Endothelial cell (in vitro differentiated cells): ENCODE measurements at regions not wholly inside any gene's neighbourhood (a gene's known extent, or its start where the extent isn't known, plus 50 kb on each side); places are given as distances from the start of the nearest gene placed in this dataset.

ENCODE experiments used
- DNase-seq: peaks from one replicate; pipeline ENCODE4 v3.0.0; 2021; ENCODE audit warnings: low spot score
- H3K27ac Mint-ChIP-seq: one replicate; pipeline ENCODE4 v1.8.0; 2021; ENCODE audit warnings: mixed read lengths, inconsistent platforms; ENCODE audit not compliant: unreplicated experiment
- H3K27me3 Mint-ChIP-seq: one replicate; pipeline ENCODE4 v1.8.0; 2021; ENCODE audit warnings: mild to moderate bottlenecking, moderate library complexity, mixed read lengths, inconsistent platforms; ENCODE audit not compliant: unreplicated experiment
- H3K36me3 Mint-ChIP-seq: one replicate; pipeline ENCODE4 v1.8.0; 2021; ENCODE audit warnings: mild to moderate bottlenecking, low read depth, mixed read lengths, inconsistent platforms; ENCODE audit not compliant: unreplicated experiment
- H3K4me1 Mint-ChIP-seq: one replicate; pipeline ENCODE4 v1.8.0; 2021; ENCODE audit warnings: mild to moderate bottlenecking, mixed read lengths, inconsistent platforms; ENCODE audit not compliant: unreplicated experiment
- H3K4me3 Mint-ChIP-seq: one replicate; pipeline ENCODE4 v1.8.0; 2021; ENCODE audit warnings: mild to moderate bottlenecking, mixed read lengths, inconsistent platforms; ENCODE audit not compliant: unreplicated experiment
- H3K9me3 Mint-ChIP-seq: one replicate; pipeline ENCODE4 v1.8.0; 2021; ENCODE audit warnings: mixed read lengths, inconsistent platforms; ENCODE audit not compliant: unreplicated experiment
- TF ChIP-seq, protein P1 (sequence below): fragments of 200-600 bp; sonication (generic); IDR thresholded peaks from one replicate; pipeline ENCODE4 v1.5.0; 2021; ENCODE audit warnings: antibody characterized with exemption; ENCODE audit not compliant: unreplicated experiment

GRCh38 chr22:49154433-49154832 is 673.2 kb downstream of the BRD1 start:
- DNase-seq, result no peak
- no peaks in the 10 kb centered on the region for H3K36me3 Mint-ChIP-seq
- no peak overlapping the region for H3K4me3 Mint-ChIP-seq
- peaks cover 6% of the 10 kb centered on the region for H3K27me3 Mint-ChIP-seq
- H3K9me3 Mint-ChIP-seq, result no peaks in the 10 kb centered on the region
- no peak overlapping the region for H3K27ac Mint-ChIP-seq
- H3K4me1 Mint-ChIP-seq, result peaks cover 4% of the 10 kb centered on the region
- TF ChIP-seq, protein P1, sequence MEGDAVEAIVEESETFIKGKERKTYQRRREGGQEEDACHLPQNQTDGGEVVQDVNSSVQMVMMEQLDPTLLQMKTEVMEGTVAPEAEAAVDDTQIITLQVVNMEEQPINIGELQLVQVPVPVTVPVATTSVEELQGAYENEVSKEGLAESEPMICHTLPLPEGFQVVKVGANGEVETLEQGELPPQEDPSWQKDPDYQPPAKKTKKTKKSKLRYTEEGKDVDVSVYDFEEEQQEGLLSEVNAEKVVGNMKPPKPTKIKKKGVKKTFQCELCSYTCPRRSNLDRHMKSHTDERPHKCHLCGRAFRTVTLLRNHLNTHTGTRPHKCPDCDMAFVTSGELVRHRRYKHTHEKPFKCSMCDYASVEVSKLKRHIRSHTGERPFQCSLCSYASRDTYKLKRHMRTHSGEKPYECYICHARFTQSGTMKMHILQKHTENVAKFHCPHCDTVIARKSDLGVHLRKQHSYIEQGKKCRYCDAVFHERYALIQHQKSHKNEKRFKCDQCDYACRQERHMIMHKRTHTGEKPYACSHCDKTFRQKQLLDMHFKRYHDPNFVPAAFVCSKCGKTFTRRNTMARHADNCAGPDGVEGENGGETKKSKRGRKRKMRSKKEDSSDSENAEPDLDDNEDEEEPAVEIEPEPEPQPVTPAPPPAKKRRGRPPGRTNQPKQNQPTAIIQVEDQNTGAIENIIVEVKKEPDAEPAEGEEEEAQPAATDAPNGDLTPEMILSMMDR, result no peak

GRCh38 chr22:49153921-49154320 is 673.8 kb downstream of the BRD1 start:
- H3K4me1 Mint-ChIP-seq, result peaks cover 7% of the 10 kb centered on the region
- DNase-seq, result no peak
- H3K4me3 Mint-ChIP-seq, result no peak overlapping the region
- no peaks in the 10 kb centered on the region for H3K36me3 Mint-ChIP-seq
- H3K9me3 Mint-ChIP-seq, result no peaks in the 10 kb centered on the region
- H3K27me3 Mint-ChIP-seq, result peaks cover 8% of the 10 kb centered on the region
- H3K27ac Mint-ChIP-seq, result no peak overlapping the region
- TF ChIP-seq, protein P1, result no peak

- TF ChIP-seq, protein P1, result no peak
- no peak overlapping the region for H3K27ac Mint-ChIP-seq
- H3K36me3 Mint-ChIP-seq, result no peaks in the 10 kb centered on the region
- H3K27me3 Mint-ChIP-seq, result peaks cover 8% of the 10 kb centered on the region
- DNase-seq, result no peak
- no peaks in the 10 kb centered on the region for H3K9me3 Mint-ChIP-seq
- H3K4me3 Mint-ChIP-seq, result no peak overlapping the region
- H3K4me1 Mint-ChIP-seq, result peaks cover 7% of the 10 kb centered on the region
These were observed 674.5 kb downstream of the BRD1 start for GRCh38 chr22:49152939-49153770.

DNA sequence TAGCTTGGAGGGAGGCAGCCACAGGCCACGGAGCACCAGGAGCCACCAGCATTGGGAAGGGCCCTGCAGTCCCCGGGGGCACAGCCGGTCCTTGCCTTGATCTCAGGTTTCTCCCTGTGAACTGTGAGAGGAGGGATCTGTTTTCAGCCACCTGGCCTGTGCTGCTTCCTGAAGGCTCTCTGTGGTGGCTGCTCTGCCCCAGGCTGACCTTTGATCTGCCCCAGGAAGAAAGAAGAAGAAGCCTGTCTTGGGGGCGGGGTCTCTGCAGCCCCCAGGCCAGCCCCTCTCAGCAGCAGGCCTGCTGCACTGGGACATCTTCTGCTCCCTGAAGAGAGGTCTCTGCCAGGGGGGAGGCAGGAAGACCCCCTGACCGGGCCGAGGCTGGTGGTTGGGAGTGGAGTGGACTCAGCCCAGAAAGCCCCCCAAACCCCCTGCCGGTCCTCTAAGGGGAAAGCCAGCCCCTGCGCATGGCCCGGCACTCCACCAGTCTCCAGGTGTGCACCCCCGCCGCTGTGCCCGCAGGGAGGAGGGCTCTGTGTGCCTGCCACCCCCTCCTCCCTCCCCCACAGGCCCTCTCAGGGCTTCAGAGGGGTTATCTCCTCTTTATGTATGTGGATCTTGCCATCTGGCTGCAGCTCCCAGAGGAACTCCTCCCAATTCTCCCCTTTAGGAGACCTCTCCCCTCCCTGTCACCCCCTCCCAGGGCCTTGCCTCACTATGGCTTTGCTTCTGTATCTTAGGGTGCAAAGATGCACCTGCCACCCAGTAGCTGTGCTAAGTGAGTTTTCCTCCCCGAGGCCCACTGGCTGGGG is 675.3 kb downstream of the BRD1 start:
- Mint-ChIP-seq H3K36me3 (no peaks in the 10 kb centered on the region), H3K4me3 (no peak overlapping the region), H3K27me3 (peaks cover 6% of the 10 kb centered on the region), H3K4me1 (peaks cover 7% of the 10 kb centered on the region), H3K9me3 (no peaks in the 10 kb centered on the region), H3K27ac (no peak overlapping the region)
- TF ChIP-seq, protein P1, result no peak
- no peak for DNase-seq
